Lung (tissue), 11 donors: ENCODE measurements at regions not wholly inside any gene's neighbourhood (a gene's known extent, or its start where the extent isn't known, plus 50 kb on each side); places are given as distances from the start of the nearest gene placed in this dataset.
"Not testable (repeated sequence)": the region's sequence is repeated elsewhere in the genome, so short reads cannot be mapped to it uniquely, and the experiment has no call there.

Source experiments
- ATAC-seq: fragments of 200-7000 bp; cut with Tn5 transposase; one replicate; pipeline ENCODE4 v1.9.1; 2020; ENCODE audit warnings: moderate number of reproducible peaks; ENCODE audit not compliant: insufficient read depth, low FRiP score
- DNase-seq, 3 donors: peaks; one replicate each; pipeline ENCODE4 v3.0.0-alpha.2; 2013 to 2017
- H3K27ac ChIP-seq, 2 donors: one replicate each; pipeline ENCODE4 v1.5.1; 2013; ENCODE audit warnings: mild to moderate bottlenecking in 2 of 2, moderate library complexity in 2 of 2, control low read depth in 1 of 2, inconsistent platforms in 1 of 2, low read depth in 1 of 2, low read length in 1 of 2
- H3K27me3 ChIP-seq, 3 donors: one replicate each; pipeline ENCODE4 v1.5.1; 2013; ENCODE audit warnings: low read length in 2 of 3; ENCODE audit not compliant: control insufficient read depth in 3 of 3, insufficient read depth in 3 of 3
- H3K36me3 ChIP-seq, 4 donors: one replicate each; pipeline ENCODE4 v1.5.1; 2013; ENCODE audit warnings: low read length in 4 of 4, mild to moderate bottlenecking in 1 of 4, moderate library complexity in 1 of 4; ENCODE audit not compliant: control insufficient read depth in 4 of 4, insufficient read depth in 4 of 4
- H3K4me1 ChIP-seq, 5 donors: one replicate each; pipeline ENCODE4 v1.5.1; 2013; ENCODE audit warnings: low read length in 5 of 5, mild to moderate bottlenecking in 2 of 5, moderate library complexity in 1 of 5; ENCODE audit not compliant: control insufficient read depth in 5 of 5, insufficient read depth in 5 of 5
- H3K4me3 ChIP-seq: one replicate; pipeline ENCODE4 v1.5.1; 2013; ENCODE audit warnings: mild to moderate bottlenecking, control low read depth, moderate library complexity
- H3K9ac ChIP-seq, 2 donors: one replicate each; pipeline ENCODE4 v1.5.1; 2013; ENCODE audit warnings: low read length in 2 of 2, control low read depth in 1 of 2; ENCODE audit not compliant: insufficient read depth in 1 of 2
- H3K9me3 ChIP-seq, 4 donors: one replicate each; pipeline ENCODE4 v1.5.1; 2013; ENCODE audit warnings: low read length in 3 of 4, mild to moderate bottlenecking in 1 of 4, moderate library complexity in 1 of 4; ENCODE audit not compliant: control insufficient read depth in 4 of 4, insufficient read depth in 3 of 4
- WGBS, 2 donors: extraction: QIAGEN DNeasy Blood & Tissue Kit; methylation state at CpG; one replicate each; pipeline ENCODE4 v1.1.7; 2013; 5-methylcytosine and 5-hydroxymethylcytosine counted together
- TF ChIP-seq, protein P1 (sequence below): IDR thresholded peaks from 2 replicates; pipeline ENCODE4 v1.5.1; 2012; ENCODE audit warnings: mild to moderate bottlenecking; ENCODE audit errors: control extremely low read depth, extremely low read depth
- donor health status: control.
- donor health status: control.
- donor health status: Bipolar disorder and iron deficiency.
- donor health status: healthy.
- donor health status: DM: yes; HTN: yes; CAD: no.

DNA sequence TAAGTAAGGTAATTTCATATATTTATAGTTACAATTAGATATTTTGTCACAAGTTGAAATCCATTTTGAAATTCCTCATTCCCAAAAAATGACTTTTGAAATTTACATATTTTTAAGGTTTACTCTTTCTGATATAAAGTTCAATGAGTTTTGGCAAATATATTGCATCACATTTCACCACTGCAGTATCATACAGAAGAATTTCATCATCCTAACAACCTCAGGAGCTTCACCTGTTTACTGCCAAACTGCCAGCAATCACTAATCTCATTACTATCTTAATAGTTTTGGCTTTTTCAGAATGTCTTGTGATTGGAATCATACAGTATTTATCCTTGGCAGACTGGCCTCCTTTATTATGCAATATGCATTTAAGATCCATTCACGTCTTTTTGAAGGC is 1578.9 kb downstream of the REEP3 start:
- DNase-seq = no peak
- Histone ChIP-seq H3K4me3 (no peak overlapping the region), H3K9me3 (peaks cover 0 to 1% (median 0%) of the 10 kb centered on the region in 4 donors), H3K9ac (no peak overlapping the region), H3K4me1 (no peaks in the 10 kb centered on the region), H3K27me3 (no peaks in the 10 kb centered on the region), H3K36me3 (no peaks in the 10 kb centered on the region), H3K27ac (no peak overlapping the region)
- ATAC-seq = no peak
- WGBS, 2 donors = 71 to 72% methylated on average over 1 of the region's 1 CpG
- TF ChIP-seq, protein P1, sequence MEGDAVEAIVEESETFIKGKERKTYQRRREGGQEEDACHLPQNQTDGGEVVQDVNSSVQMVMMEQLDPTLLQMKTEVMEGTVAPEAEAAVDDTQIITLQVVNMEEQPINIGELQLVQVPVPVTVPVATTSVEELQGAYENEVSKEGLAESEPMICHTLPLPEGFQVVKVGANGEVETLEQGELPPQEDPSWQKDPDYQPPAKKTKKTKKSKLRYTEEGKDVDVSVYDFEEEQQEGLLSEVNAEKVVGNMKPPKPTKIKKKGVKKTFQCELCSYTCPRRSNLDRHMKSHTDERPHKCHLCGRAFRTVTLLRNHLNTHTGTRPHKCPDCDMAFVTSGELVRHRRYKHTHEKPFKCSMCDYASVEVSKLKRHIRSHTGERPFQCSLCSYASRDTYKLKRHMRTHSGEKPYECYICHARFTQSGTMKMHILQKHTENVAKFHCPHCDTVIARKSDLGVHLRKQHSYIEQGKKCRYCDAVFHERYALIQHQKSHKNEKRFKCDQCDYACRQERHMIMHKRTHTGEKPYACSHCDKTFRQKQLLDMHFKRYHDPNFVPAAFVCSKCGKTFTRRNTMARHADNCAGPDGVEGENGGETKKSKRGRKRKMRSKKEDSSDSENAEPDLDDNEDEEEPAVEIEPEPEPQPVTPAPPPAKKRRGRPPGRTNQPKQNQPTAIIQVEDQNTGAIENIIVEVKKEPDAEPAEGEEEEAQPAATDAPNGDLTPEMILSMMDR = no peak

DNA sequence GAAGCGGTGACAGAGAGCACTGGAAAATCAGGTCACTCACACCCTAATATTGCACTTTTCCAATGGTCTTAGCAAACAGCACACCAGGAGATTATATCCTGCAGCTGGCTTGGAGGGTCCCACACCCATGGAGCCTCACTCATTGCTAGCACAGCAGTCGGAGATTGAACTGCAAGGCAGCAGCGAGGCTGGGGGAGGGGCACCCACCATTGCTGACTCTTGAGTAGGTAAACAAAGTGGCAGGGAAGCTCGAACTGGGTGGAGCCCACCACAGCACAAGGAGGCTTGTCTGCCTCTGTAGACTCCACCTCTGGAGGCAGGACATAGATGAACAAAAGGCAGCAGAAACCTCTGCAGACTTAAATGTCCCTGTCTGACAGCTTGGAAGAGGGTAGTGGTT is 1579.7 kb downstream of the REEP3 start:
- not testable (repeated sequence) for H3K9me3 ChIP-seq, H3K9ac ChIP-seq, H3K4me1 ChIP-seq, H3K4me3 ChIP-seq, H3K36me3 ChIP-seq, ATAC-seq, H3K27ac ChIP-seq, H3K27me3 ChIP-seq, DNase-seq
- WGBS, 2 donors = 80 to 90% methylated on average over 4 of the region's 4 CpGs

DNA sequence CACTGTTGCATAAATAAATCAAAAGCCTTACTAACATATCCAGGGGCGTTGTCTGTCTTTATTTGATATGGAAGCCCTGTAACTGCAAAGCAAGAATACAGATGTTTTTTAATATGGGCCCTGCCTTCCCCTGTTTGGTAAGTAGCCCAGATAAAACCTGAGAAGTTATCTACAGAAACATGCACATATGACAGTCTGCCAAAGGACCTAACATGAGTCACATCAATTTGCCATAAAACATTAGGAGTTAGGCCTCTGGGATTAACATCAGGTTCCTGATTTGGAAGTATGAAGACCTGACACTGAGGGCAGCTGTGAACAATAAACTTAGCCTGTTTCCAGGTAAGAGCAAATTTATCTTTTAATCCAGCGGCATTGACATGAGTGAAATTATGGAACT is 1588.8 kb downstream of the REEP3 start:
- Histone ChIP-seq H3K27ac (no peak overlapping the region), H3K4me1 (no peaks in the 10 kb centered on the region), H3K4me3 (no peak overlapping the region), H3K27me3 (no peaks in the 10 kb centered on the region), H3K36me3 (no peaks in the 10 kb centered on the region), H3K9ac (no peak overlapping the region), H3K9me3 (no peaks in the 10 kb centered on the region)
- WGBS, 2 donors = 77 to 79% methylated on average over 2 of the region's 2 CpGs
- ATAC-seq = no peak
- TF ChIP-seq, protein P1 = no peak
- no peak for DNase-seq

DNA sequence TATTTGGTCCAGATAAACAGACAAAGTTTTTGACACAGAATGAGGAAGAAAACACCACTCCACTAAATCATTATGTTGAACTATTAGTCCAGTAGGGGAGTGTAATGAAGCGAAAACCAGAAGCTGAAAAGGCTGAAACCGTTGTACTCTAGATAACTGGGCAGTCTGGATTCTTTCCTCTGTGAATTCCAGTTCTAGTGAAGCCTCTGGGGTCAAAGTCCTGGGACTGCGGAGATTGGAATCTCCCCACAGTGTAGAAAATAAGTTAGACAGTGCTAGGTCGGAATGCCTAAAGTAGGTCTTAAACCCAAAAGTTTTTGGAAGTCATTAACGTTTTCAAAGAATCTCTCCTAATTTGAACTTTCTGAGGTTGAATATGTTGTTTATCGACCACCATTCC is 1589.9 kb downstream of the REEP3 start:
- H3K9me3 ChIP-seq, DNase-seq: not testable (repeated sequence)

DNA sequence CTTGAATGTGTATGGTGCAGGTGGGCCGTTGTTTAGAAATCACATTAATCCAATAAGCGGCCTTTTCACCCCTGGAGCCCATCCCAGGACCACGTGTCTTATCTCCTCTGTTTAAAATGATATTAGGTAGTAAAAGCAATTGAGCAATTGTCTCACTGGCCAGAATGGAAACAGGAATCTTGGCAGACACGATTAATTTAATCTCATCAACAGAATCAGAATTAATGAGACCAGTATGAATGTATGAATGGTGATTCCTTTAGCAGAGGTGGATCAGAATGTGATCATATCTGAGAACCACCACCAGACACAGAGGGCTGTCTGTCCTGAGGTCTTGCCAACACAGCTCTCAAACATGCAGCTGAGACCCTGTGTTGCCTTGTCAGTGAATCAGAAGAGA is 1591.4 kb downstream of the REEP3 start:
- Histone ChIP-seq H3K9ac (no peak overlapping the region), H3K27ac (no peak overlapping the region), H3K27me3 (no peaks in the 10 kb centered on the region), H3K4me1 (no peaks in the 10 kb centered on the region), H3K36me3 (no peaks in the 10 kb centered on the region), H3K4me3 (no peak overlapping the region), H3K9me3 (no peaks in the 10 kb centered on the region)
- DNase-seq = no peak
- TF ChIP-seq, protein P1 = no peak
- ATAC-seq = no peak
- WGBS, 2 donors = 77 to 82% methylated on average over 4 of the region's 4 CpGs

More for the DNA sequence above, 1589.9 kb downstream of the REEP3 start:
- H3K36me3 ChIP-seq, H3K27me3 ChIP-seq, H3K4me1 ChIP-seq, H3K4me3 ChIP-seq, ATAC-seq, H3K9ac ChIP-seq, H3K27ac ChIP-seq: not testable (repeated sequence)
- 71 to 80% methylated on average over 6 of the region's 6 CpGs for WGBS, 2 donors
